ENCODE measurements at regions not wholly inside any gene's neighbourhood (a gene's known extent, or its start where the extent isn't known, plus 50 kb on each side); places are given as distances from the start of the nearest gene placed in this dataset.

DNA sequence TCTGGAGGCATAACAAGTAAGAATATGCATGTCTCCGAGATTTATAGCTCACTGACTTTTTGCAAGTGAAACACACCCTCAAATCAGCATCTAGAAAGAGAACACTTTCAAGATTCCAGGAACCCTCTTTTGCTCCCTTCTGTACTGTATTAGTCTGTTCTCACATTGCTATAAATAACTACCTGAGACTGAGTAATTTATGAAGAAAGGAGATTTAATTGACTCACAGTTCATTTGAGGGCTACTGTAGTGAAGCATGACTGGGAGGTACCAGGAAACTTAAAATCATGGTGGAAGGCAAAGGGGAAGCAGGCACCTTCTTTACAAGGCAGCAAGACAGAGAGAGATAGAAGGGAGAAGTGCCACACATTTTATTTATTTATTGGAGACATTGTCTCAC is 269.9 kb downstream of the UTRN start:
- no peak for DNase-seq
- TF ChIP-seq, protein P1, sequence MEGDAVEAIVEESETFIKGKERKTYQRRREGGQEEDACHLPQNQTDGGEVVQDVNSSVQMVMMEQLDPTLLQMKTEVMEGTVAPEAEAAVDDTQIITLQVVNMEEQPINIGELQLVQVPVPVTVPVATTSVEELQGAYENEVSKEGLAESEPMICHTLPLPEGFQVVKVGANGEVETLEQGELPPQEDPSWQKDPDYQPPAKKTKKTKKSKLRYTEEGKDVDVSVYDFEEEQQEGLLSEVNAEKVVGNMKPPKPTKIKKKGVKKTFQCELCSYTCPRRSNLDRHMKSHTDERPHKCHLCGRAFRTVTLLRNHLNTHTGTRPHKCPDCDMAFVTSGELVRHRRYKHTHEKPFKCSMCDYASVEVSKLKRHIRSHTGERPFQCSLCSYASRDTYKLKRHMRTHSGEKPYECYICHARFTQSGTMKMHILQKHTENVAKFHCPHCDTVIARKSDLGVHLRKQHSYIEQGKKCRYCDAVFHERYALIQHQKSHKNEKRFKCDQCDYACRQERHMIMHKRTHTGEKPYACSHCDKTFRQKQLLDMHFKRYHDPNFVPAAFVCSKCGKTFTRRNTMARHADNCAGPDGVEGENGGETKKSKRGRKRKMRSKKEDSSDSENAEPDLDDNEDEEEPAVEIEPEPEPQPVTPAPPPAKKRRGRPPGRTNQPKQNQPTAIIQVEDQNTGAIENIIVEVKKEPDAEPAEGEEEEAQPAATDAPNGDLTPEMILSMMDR (IDR thresholded peaks at IDR 0.05; ENCODE audit: partially characterized antibody, unreplicated experiment) = no peak
- no peaks in the 10 kb centered on the region for H3K4me1 Mint-ChIP-seq (ENCODE audit: low read depth, unreplicated experiment)
- no peaks in the 10 kb centered on the region for H3K36me3 Mint-ChIP-seq (ENCODE audit: unreplicated experiment)
- no peak overlapping the region for H3K4me3 Mint-ChIP-seq (ENCODE audit: unreplicated experiment)
- no peaks in the 10 kb centered on the region for H3K9me3 Mint-ChIP-seq (ENCODE audit: unreplicated experiment)
- H3K27me3 Mint-ChIP-seq (ENCODE audit: unreplicated experiment) = no peaks in the 10 kb centered on the region
- no peak overlapping the region for H3K27ac Mint-ChIP-seq (ENCODE audit: unreplicated experiment)

DNA sequence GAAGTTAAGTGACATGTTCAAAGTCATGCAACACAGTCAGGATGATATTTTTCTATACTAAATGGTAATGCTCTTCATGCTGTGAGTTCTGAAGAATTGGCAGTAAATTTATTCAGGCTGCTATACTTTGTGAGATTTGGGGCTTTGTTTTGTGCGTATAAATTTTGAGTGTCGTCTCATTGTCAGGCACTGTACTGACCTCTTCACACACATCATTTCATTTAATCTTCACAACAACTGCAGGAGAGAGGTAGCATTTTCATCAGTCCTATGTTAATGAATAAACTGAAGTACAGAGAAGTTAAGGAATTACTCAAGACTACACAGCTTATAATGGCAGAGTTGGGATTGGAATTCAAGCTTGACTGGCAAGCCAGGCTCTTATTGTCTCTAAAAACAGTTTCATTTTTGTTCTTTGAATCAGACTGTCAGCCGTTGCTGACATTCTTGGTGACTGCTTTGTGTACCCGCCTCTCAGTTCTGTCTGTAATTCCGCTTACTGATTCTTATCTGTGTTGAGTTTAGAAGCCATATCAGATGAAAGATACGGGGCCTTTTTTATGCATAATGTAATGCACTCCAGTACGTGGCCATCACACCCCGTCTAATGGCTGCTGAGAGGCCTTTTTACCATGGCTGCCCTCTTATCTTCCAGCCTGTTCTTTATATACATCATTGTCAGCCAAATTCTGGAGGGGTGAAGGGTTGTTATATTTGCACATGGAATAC is 274.9 kb downstream of the UTRN start:
- no peak overlapping the region for H3K4me3 Mint-ChIP-seq (ENCODE audit: unreplicated experiment)
- no peaks in the 10 kb centered on the region for H3K4me1 Mint-ChIP-seq (ENCODE audit: low read depth, unreplicated experiment)
- no peaks in the 10 kb centered on the region for H3K27me3 Mint-ChIP-seq (ENCODE audit: unreplicated experiment)
- no peaks in the 10 kb centered on the region for H3K36me3 Mint-ChIP-seq (ENCODE audit: unreplicated experiment)
- no peak overlapping the region for H3K27ac Mint-ChIP-seq (ENCODE audit: unreplicated experiment)
- TF ChIP-seq, protein P1 (IDR thresholded peaks at IDR 0.05; ENCODE audit: partially characterized antibody, unreplicated experiment) = no peak
- H3K9me3 Mint-ChIP-seq (ENCODE audit: unreplicated experiment) = no peaks in the 10 kb centered on the region
- no peak for DNase-seq

DNA sequence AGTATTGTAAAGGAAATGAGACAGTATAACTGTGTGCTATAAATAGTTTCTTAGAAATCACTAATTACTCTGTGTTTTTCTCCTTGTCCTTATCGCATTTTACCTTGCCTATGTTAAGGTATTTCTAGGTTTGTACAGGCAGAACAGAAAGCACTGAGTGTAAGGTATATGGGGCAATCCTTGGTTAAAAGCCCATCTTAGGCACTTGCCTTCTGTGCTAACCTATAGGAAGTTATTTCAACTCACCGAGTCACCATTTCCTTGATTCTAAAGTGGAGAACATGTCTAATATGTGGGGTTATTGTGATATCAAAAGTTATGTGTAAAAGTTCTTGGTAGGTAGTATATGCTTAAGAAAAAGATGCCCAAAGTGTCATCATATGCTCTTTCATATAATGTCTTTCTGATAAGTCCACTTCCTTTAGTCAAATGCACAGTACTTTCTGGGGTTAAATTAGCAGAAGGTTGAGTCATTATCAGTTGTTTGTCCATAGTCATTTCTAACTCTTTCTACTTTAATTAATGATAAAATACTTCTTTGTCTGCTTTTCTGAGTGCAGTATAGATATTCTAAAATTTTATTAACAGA is 276.4 kb downstream of the UTRN start:
- H3K9me3 Mint-ChIP-seq (ENCODE audit: unreplicated experiment) = no peaks in the 10 kb centered on the region
- H3K27ac Mint-ChIP-seq (ENCODE audit: unreplicated experiment) = no peak overlapping the region
- no peak overlapping the region for H3K4me3 Mint-ChIP-seq (ENCODE audit: unreplicated experiment)
- H3K36me3 Mint-ChIP-seq (ENCODE audit: unreplicated experiment) = no peaks in the 10 kb centered on the region
- TF ChIP-seq, protein P1 (IDR thresholded peaks at IDR 0.05; ENCODE audit: partially characterized antibody, unreplicated experiment) = no peak
- no peak for DNase-seq
- H3K27me3 Mint-ChIP-seq (ENCODE audit: unreplicated experiment) = no peaks in the 10 kb centered on the region
- H3K4me1 Mint-ChIP-seq (ENCODE audit: low read depth, unreplicated experiment) = no peaks in the 10 kb centered on the region

DNA sequence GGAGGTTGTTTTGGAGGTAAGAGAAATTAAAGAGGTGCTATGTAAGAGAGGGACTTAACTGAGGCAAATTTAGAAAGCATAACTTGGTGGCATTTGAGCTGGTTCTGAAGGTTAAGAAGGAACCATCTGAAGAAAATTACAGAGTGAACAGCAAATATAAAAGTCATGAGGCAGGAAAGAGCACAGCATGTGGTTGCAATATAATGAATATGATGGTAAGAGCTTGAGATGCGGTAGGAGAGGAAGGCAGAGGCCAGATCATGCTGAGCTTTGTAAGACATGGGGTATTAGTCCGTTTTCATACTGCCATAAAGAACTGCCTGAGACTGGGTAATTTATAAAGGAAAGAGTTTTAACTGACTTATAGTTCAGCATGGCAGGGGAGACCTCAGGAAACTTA is 279.1 kb downstream of the UTRN start:
- Mint-ChIP-seq H3K27me3 (ENCODE audit: unreplicated experiment) (no peaks in the 10 kb centered on the region), H3K27ac (ENCODE audit: unreplicated experiment) (no peak overlapping the region), H3K36me3 (ENCODE audit: unreplicated experiment) (no peaks in the 10 kb centered on the region), H3K4me1 (ENCODE audit: low read depth, unreplicated experiment) (no peaks in the 10 kb centered on the region), H3K4me3 (ENCODE audit: unreplicated experiment) (no peak overlapping the region), H3K9me3 (ENCODE audit: unreplicated experiment) (no peaks in the 10 kb centered on the region)
- TF ChIP-seq, protein P1 (IDR thresholded peaks at IDR 0.05; ENCODE audit: partially characterized antibody, unreplicated experiment) = no peak
- no peak for DNase-seq

DNA sequence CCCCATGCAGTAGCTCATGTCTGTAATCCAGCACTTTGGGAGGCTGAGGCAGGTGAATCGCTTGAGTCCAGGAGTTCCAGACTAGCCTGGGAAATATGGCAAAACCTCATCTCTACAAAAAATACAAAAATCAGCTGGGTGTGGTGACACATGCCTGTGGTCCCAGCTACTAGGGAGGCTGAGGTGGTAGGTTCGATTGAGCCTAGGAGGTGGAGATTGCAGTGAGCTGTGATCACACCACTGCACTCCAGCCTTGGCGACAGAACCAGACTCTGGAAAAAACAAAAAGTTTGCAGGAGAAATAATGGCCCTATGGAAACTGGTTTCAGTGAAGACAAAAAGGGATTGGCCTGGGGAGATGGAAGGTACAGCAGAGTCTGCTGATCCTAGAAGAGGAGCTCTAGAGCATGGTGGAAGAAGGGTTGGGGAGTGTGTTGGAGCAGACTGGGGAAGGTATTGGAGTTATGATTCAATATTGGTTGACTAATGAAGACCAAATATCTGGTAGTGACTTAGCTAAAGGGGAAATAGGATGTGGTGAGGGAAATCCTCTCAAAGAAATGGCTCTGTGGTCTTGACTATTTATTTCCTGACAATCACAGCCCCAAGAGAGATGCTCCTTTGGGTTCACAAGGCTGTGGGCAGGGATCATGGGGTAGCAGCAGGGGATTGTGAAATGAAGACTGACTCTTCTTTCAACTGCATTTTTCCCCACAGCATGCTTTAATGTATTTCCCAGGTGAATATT is 281.9 kb downstream of the UTRN start:
- Mint-ChIP-seq H3K4me3 (ENCODE audit: unreplicated experiment) (no peak overlapping the region), H3K27me3 (ENCODE audit: unreplicated experiment) (no peaks in the 10 kb centered on the region), H3K9me3 (ENCODE audit: unreplicated experiment) (no peaks in the 10 kb centered on the region), H3K27ac (ENCODE audit: unreplicated experiment) (no peak overlapping the region), H3K4me1 (ENCODE audit: low read depth, unreplicated experiment) (no peaks in the 10 kb centered on the region), H3K36me3 (ENCODE audit: unreplicated experiment) (no peaks in the 10 kb centered on the region)
- no peak for DNase-seq
- TF ChIP-seq, protein P1 (IDR thresholded peaks at IDR 0.05; ENCODE audit: partially characterized antibody, unreplicated experiment) = no peak
